ENCODE measurements at regions not wholly inside any gene's neighbourhood (a gene's known extent, or its start where the extent isn't known, plus 50 kb on each side); places are given as distances from the start of the nearest gene placed in this dataset.
A peak's percentile ranks its signal among the peaks of the same experiment; 100 is the strongest.

GRCh38 chr15:92831655-92832328, 68.3 kb upstream of the CHD2 start (continued):
- TF ChIP-seq ZNF407 (CRISPR knock-in tag; IDR thresholded peaks at IDR 0.05; ENCODE audit: not compliant biosample characterization): no peak
- no peak for TF ChIP-seq ZNF563 (CRISPR knock-in tag; IDR thresholded peaks at IDR 0.05)
- TF ChIP-seq IRF1 (CRISPR knock-in tag; IDR thresholded peaks at IDR 0.05; ENCODE audit: low read depth): no peak
- no peak for TF ChIP-seq SRSF9 (IDR thresholded peaks at IDR 0.05; ENCODE audit: borderline replicate concordance, insufficient read depth, low read depth, low read length, poor library complexity, severe bottlenecking)
- TF ChIP-seq GLMP (CRISPR knock-in tag; IDR thresholded peaks at IDR 0.05; ENCODE audit: borderline replicate concordance): no peak
- peak; percentile 93; the same call in 1 of the 2 replicates for TF ChIP-seq TBX2 (CRISPR knock-in tag; IDR thresholded peaks at IDR 0.05; ENCODE audit: borderline replicate concordance)
- TF ChIP-seq TFDP2 (CRISPR knock-in tag; IDR thresholded peaks at IDR 0.05): 0 out of 2 replicates have a peak, but pooled peaks have one; percentile 49
- peak; percentile 99; the same call in 1 of the 2 replicates for TF ChIP-seq KLF15 (CRISPR knock-in tag; IDR thresholded peaks at IDR 0.05; ENCODE audit: borderline replicate concordance)
- no peak for TF ChIP-seq IKZF4 (CRISPR knock-in tag; IDR thresholded peaks at IDR 0.05; ENCODE audit: borderline replicate concordance, low read depth, not compliant biosample characterization)
- 0 out of 2 replicates have a peak, but pooled peaks have one; percentile 42 for TF ChIP-seq NR2C2 (CRISPR knock-in tag; IDR thresholded peaks at IDR 0.05; ENCODE audit: borderline replicate concordance)
- no peak for TF ChIP-seq SKIL (CRISPR knock-in tag; IDR thresholded peaks at IDR 0.05; ENCODE audit: borderline replicate concordance)
- peak; percentile 72 for TF ChIP-seq TGIF2 (CRISPR knock-in tag; IDR thresholded peaks at IDR 0.05)
